IMR-90 (cell line): ENCODE measurements at regions not wholly inside any gene's neighbourhood (a gene's known extent, or its start where the extent isn't known, plus 50 kb on each side); places are given as distances from the start of the nearest gene placed in this dataset.

Experiments used
- CTCF ChIP-seq: conservative IDR thresholded peaks from 2 replicates; pipeline ENCODE4 v1.5.1; 2012; ENCODE audit warnings: mild to moderate bottlenecking, low read depth, low read length, improper control_type of control experiment
- MAFK ChIP-seq: IDR thresholded peaks from 2 replicates; pipeline ENCODE4 v1.6.1; 2012; ENCODE audit warnings: low read depth, low read length, improper control_type of control experiment
- POLR2A ChIP-seq: IDR thresholded peaks from 2 replicates; pipeline ENCODE4 v1.6.1; 2012; ENCODE audit warnings: mild to moderate bottlenecking, low read depth, low read length

DNA sequence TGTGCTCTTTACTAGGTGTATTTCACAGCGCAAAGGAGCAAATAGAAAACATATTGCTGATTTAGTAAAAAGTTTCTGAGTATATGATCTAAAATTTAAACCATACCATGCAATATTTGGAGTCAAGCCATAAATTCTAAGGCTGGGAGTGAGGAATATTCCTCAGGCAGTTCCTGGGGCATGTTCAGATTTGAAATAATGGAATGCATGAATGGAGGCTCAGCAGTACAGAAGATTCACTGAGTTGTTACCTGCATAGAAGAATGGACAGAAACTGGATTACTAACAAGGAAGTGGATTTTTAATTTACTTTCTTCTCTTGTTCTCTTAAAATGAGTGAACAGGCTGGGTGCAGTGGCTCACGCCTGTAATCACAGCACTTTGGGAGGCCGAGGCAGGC lies 441.0 kb upstream of the MAP2 start:
- TF ChIP-seq CTCF (no peak), POLR2A (no peak), MAFK (no peak)
